ENCODE measurements at regions not wholly inside any gene's neighbourhood (a gene's known extent, or its start where the extent isn't known, plus 50 kb on each side); places are given as distances from the start of the nearest gene placed in this dataset.

DNA sequence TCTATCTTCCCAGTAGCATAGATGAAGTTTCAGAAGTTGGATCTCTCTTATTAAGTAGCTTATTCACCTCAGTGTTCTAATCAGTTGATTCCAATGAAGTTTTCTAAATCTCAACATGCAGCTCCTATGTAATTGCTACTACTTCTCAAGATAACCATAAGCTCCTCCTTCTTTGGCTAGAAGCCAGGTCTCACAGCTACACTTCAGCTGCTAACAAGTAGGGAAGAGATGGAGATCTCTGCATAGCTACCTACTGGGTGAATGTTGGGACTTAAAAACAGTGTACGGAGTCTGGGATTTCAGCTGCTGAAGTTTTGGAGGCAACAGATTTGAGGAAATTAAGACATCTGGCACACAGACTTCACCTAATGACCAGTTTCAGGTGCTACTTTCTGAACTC, 661.0 kb downstream of the SLITRK1 start:
- TF ChIP-seq, protein P1, sequence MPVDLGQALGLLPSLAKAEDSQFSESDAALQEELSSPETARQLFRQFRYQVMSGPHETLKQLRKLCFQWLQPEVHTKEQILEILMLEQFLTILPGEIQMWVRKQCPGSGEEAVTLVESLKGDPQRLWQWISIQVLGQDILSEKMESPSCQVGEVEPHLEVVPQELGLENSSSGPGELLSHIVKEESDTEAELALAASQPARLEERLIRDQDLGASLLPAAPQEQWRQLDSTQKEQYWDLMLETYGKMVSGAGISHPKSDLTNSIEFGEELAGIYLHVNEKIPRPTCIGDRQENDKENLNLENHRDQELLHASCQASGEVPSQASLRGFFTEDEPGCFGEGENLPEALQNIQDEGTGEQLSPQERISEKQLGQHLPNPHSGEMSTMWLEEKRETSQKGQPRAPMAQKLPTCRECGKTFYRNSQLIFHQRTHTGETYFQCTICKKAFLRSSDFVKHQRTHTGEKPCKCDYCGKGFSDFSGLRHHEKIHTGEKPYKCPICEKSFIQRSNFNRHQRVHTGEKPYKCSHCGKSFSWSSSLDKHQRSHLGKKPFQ (tag by site-specific recombination; IDR thresholded peaks at IDR 0.05): no peak
- TF ChIP-seq, protein P2, sequence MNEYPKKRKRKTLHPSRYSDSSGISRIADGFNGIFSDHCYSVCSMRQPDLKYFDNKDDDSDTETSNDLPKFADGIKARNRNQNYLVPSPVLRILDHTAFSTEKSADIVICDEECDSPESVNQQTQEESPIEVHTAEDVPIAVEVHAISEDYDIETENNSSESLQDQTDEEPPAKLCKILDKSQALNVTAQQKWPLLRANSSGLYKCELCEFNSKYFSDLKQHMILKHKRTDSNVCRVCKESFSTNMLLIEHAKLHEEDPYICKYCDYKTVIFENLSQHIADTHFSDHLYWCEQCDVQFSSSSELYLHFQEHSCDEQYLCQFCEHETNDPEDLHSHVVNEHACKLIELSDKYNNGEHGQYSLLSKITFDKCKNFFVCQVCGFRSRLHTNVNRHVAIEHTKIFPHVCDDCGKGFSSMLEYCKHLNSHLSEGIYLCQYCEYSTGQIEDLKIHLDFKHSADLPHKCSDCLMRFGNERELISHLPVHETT (tag by site-specific recombination; IDR thresholded peaks at IDR 0.05): no peak
- TF ChIP-seq KLF8 (tag by site-specific recombination; IDR thresholded peaks at IDR 0.05) (no peak), WT1 (tag by site-specific recombination; IDR thresholded peaks at IDR 0.05) (no peak), ZBTB21 (tag by site-specific recombination; IDR thresholded peaks at IDR 0.05) (no peak), ZNF16 (tag by site-specific recombination; IDR thresholded peaks at IDR 0.05; ENCODE audit: low read depth) (no peak), TRIM28 (IDR thresholded peaks at IDR 0.05; ENCODE audit: borderline replicate concordance, low read length) (no peak), EGR2 (tag by site-specific recombination; IDR thresholded peaks at IDR 0.05; ENCODE audit: low read depth) (no peak), ZNF157 (tag by site-specific recombination; IDR thresholded peaks at IDR 0.05) (no peak), ZNF48 (tag by site-specific recombination; IDR thresholded peaks at IDR 0.05) (no peak), ZNF621 (tag by site-specific recombination; IDR thresholded peaks at IDR 0.05) (no peak), ZNF10 (tag by site-specific recombination; IDR thresholded peaks at IDR 0.05) (no peak), SETDB1 (IDR thresholded peaks at IDR 0.05; ENCODE audit: insufficient read length, low read length) (no peak), MYNN (tag by site-specific recombination; IDR thresholded peaks at IDR 0.05; ENCODE audit: borderline replicate concordance) (no peak)
- TF ChIP-seq, protein P3, sequence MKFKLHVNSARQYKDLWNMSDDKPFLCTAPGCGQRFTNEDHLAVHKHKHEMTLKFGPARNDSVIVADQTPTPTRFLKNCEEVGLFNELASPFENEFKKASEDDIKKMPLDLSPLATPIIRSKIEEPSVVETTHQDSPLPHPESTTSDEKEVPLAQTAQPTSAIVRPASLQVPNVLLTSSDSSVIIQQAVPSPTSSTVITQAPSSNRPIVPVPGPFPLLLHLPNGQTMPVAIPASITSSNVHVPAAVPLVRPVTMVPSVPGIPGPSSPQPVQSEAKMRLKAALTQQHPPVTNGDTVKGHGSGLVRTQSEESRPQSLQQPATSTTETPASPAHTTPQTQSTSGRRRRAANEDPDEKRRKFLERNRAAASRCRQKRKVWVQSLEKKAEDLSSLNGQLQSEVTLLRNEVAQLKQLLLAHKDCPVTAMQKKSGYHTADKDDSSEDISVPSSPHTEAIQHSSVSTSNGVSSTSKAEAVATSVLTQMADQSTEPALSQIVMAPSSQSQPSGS (tag by site-specific recombination; IDR thresholded peaks at IDR 0.05; ENCODE audit: low read depth): no peak
- TF ChIP-seq, protein P4, sequence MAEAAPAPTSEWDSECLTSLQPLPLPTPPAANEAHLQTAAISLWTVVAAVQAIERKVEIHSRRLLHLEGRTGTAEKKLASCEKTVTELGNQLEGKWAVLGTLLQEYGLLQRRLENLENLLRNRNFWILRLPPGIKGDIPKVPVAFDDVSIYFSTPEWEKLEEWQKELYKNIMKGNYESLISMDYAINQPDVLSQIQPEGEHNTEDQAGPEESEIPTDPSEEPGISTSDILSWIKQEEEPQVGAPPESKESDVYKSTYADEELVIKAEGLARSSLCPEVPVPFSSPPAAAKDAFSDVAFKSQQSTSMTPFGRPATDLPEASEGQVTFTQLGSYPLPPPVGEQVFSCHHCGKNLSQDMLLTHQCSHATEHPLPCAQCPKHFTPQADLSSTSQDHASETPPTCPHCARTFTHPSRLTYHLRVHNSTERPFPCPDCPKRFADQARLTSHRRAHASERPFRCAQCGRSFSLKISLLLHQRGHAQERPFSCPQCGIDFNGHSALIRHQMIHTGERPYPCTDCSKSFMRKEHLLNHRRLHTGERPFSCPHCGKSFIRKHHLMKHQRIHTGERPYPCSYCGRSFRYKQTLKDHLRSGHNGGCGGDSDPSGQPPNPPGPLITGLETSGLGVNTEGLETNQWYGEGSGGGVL (tag by site-specific recombination; IDR thresholded peaks at IDR 0.05): no peak
- TF ChIP-seq, protein P5, sequence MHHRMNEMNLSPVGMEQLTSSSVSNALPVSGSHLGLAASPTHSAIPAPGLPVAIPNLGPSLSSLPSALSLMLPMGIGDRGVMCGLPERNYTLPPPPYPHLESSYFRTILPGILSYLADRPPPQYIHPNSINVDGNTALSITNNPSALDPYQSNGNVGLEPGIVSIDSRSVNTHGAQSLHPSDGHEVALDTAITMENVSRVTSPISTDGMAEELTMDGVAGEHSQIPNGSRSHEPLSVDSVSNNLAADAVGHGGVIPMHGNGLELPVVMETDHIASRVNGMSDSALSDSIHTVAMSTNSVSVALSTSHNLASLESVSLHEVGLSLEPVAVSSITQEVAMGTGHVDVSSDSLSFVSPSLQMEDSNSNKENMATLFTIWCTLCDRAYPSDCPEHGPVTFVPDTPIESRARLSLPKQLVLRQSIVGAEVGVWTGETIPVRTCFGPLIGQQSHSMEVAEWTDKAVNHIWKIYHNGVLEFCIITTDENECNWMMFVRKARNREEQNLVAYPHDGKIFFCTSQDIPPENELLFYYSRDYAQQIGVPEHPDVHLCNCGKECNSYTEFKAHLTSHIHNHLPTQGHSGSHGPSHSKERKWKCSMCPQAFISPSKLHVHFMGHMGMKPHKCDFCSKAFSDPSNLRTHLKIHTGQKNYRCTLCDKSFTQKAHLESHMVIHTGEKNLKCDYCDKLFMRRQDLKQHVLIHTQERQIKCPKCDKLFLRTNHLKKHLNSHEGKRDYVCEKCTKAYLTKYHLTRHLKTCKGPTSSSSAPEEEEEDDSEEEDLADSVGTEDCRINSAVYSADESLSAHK (tag by site-specific recombination; IDR thresholded peaks at IDR 0.05): no peak
- TF ChIP-seq, protein P6, sequence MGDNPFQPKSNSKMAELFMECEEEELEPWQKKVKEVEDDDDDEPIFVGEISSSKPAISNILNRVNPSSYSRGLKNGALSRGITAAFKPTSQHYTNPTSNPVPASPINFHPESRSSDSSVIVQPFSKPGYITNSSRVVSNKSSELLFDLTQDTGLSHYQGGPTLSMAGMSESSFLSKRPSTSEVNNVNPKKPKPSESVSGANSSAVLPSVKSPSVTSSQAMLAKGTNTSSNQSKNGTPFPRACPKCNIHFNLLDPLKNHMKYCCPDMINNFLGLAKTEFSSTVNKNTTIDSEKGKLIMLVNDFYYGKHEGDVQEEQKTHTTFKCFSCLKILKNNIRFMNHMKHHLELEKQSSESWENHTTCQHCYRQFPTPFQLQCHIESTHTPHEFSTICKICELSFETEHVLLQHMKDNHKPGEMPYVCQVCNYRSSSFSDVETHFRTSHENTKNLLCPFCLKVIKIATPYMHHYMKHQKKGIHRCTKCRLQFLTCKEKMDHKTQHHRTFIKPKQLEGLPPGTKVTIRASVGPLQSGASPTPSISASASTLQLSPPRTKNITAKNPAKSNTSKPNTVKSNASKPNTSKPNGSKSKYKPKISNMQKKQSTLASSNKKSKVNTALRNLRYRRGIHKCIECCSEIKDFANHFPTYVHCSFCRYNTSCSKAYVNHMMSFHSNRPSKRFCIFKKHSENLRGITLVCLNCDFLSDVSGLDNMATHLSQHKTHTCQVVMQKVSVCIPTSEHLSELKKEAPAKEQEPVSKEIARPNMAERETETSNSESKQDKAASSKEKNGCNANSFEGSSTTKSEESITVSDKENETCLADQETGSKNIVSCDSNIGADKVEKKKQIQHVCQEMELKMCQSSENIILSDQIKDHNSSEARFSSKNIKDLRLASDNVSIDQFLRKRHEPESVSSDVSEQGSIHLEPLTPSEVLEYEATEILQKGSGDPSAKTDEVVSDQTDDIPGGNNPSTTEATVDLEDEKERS (tag by site-specific recombination; IDR thresholded peaks at IDR 0.05): no peak
- TF ChIP-seq, protein P7, sequence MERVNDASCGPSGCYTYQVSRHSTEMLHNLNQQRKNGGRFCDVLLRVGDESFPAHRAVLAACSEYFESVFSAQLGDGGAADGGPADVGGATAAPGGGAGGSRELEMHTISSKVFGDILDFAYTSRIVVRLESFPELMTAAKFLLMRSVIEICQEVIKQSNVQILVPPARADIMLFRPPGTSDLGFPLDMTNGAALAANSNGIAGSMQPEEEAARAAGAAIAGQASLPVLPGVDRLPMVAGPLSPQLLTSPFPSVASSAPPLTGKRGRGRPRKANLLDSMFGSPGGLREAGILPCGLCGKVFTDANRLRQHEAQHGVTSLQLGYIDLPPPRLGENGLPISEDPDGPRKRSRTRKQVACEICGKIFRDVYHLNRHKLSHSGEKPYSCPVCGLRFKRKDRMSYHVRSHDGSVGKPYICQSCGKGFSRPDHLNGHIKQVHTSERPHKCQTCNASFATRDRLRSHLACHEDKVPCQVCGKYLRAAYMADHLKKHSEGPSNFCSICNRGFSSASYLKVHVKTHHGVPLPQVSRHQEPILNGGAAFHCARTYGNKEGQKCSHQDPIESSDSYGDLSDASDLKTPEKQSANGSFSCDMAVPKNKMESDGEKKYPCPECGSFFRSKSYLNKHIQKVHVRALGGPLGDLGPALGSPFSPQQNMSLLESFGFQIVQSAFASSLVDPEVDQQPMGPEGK (tag by site-specific recombination; IDR thresholded peaks at IDR 0.05): no peak
- H3K4me3 ChIP-seq (ENCODE audit: low read depth, low read length): no peak overlapping the region
- ChIA-PET POLR2A (no interaction called here), CTCF (no interaction called here)
- no peaks in the 10 kb centered on the region for H3K36me3 ChIP-seq (ENCODE audit: control insufficient read depth in 2 of 2, insufficient read depth in 1 of 2, low read length in 2 of 2)
- H3K9me3 ChIP-seq (ENCODE audit: control insufficient read depth, insufficient read depth, low read depth, low read length): no peaks in the 10 kb centered on the region
- no peaks in the 10 kb centered on the region for H3K4me1 ChIP-seq (ENCODE audit: control insufficient read depth, insufficient read depth, low read length)
- H3K27ac ChIP-seq (ENCODE audit: extremely low read depth, low read depth, low read length): no peak overlapping the region
